Upper lobe of right lung (tissue), 1 donor: ENCODE measurements at regions not wholly inside any gene's neighbourhood (a gene's known extent, or its start where the extent isn't known, plus 50 kb on each side); places are given as distances from the start of the nearest gene placed in this dataset.

Experiments
- ATAC-seq: fragments of 200-7000 bp; cut with Tn5 transposase; one replicate; pipeline ENCODE4 v1.9.1; 2020; ENCODE audit warnings: mild to moderate bottlenecking, moderate library complexity
- DNase-seq: peaks from one replicate; pipeline ENCODE4 v3.0.0-alpha.2; 2020
- H3K27ac ChIP-seq: fragments of 200-600 bp; one replicate; pipeline ENCODE4 v1.8.0; 2022
- H3K27me3 ChIP-seq: fragments of 200-600 bp; one replicate; pipeline ENCODE4 v1.8.0; 2022; ENCODE audit warnings: mild to moderate bottlenecking
- H3K36me3 ChIP-seq: fragments of 200-600 bp; one replicate; pipeline ENCODE4 v1.8.0; 2022
- H3K4me1 ChIP-seq: fragments of 200-600 bp; one replicate; pipeline ENCODE4 v1.8.0; 2022
- H3K4me3 ChIP-seq: fragments of 200-600 bp; one replicate; pipeline ENCODE4 v1.8.0; 2022; ENCODE audit warnings: mild to moderate bottlenecking
- H3K9me3 ChIP-seq: fragments of 200-600 bp; one replicate; pipeline ENCODE4 v1.8.0; 2022
- intact Hi-C: fragments of 100-400 bp; cut with DNase I; formaldehyde crosslinking; loops from one replicate; pipeline ENCODE4 v1.11.0; 2022
- TF ChIP-seq, protein P1 (sequence below): fragments of 200-600 bp; IDR thresholded peaks from one replicate; pipeline ENCODE4 v1.8.0; 2022; ENCODE audit warnings: antibody characterized with exemption
- donor health status: DM: no; HTN: yes; CAD: no; lungs with severe emphysema.

DNA sequence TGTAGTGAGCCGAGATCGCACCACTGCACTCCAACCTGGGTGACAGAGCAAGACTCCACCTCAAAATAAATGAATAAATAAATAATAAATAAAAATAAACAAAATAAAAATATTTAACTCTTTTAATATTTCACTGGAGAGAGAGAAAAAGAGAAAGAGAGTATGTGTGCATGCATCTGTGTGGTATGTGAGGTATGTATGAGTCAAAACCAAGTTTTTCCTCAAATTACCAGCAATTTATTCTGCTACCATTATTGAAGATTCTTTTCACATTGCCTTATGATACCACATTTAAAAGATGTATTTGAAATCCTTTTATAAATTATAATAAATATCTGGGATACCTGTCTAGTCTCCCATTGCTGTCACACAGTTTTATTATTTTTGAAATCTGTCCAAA, 122.1 kb downstream of the CD164 start:
- intact Hi-C loops = no loop called here
- Histone ChIP-seq H3K27me3 (no peaks in the 10 kb centered on the region), H3K4me3 (no peak overlapping the region), H3K36me3 (no peaks in the 10 kb centered on the region), H3K27ac (no peak overlapping the region), H3K9me3 (no peaks in the 10 kb centered on the region), H3K4me1 (no peaks in the 10 kb centered on the region)
- TF ChIP-seq, protein P1, sequence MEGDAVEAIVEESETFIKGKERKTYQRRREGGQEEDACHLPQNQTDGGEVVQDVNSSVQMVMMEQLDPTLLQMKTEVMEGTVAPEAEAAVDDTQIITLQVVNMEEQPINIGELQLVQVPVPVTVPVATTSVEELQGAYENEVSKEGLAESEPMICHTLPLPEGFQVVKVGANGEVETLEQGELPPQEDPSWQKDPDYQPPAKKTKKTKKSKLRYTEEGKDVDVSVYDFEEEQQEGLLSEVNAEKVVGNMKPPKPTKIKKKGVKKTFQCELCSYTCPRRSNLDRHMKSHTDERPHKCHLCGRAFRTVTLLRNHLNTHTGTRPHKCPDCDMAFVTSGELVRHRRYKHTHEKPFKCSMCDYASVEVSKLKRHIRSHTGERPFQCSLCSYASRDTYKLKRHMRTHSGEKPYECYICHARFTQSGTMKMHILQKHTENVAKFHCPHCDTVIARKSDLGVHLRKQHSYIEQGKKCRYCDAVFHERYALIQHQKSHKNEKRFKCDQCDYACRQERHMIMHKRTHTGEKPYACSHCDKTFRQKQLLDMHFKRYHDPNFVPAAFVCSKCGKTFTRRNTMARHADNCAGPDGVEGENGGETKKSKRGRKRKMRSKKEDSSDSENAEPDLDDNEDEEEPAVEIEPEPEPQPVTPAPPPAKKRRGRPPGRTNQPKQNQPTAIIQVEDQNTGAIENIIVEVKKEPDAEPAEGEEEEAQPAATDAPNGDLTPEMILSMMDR = no peak
- ATAC-seq (no peak), DNase-seq (no peak)

DNA sequence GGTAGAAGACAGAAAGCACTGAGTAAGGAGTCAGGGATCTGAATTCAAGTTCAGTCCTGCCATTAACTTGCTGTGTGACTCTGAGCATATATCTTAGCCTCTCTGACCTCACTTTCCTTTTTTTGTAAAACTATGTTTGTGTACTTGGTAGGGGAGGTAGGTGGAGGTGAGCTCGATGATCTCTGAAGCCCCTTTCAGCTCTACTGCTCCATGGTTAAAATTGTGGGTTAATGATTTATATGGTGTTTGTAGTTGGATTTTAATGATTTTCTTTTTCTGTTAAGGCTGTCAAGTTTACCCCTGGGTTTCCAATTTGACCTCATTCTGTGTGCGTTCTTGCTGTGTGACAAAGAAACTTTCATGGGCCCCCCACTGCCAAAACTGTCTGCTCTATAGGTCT, 124.1 kb downstream of the CD164 start:
- Histone ChIP-seq H3K36me3 (no peaks in the 10 kb centered on the region), H3K4me1 (no peaks in the 10 kb centered on the region), H3K27ac (no peak overlapping the region), H3K9me3 (no peaks in the 10 kb centered on the region), H3K27me3 (no peaks in the 10 kb centered on the region), H3K4me3 (no peak overlapping the region)
- intact Hi-C loops = no loop called here
- no peak for ATAC-seq
- TF ChIP-seq, protein P1 = no peak
- no peak for DNase-seq

DNA sequence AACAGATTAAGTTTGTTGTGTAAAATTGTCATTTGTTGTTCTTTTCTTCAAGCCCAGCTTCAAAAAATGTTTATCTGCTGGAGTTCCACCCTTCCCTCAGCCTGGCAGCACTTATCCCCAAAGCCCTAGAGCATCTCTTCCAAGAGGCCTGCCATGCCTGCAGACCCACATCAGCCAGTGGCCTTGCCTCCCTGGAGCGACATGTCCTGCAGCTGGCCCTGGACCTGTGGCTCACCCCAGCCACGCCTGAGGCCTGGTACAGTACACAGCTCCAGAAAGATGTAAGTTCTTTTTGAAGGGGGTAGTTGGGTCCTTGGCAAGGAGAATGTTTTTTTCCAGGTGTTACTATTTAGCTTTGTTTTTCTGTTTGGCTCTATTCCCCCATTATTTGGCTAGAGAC, 124.8 kb downstream of the CD164 start:
- DNase-seq (no peak), ATAC-seq (no peak)
- no peaks in the 10 kb centered on the region for H3K4me1 ChIP-seq
- no peak overlapping the region for H3K27ac ChIP-seq
- H3K36me3 ChIP-seq = no peaks in the 10 kb centered on the region
- no peaks in the 10 kb centered on the region for H3K27me3 ChIP-seq
- no peak overlapping the region for H3K4me3 ChIP-seq
- intact Hi-C loops = no loop called here
- no peaks in the 10 kb centered on the region for H3K9me3 ChIP-seq
- TF ChIP-seq, protein P1 = no peak

DNA sequence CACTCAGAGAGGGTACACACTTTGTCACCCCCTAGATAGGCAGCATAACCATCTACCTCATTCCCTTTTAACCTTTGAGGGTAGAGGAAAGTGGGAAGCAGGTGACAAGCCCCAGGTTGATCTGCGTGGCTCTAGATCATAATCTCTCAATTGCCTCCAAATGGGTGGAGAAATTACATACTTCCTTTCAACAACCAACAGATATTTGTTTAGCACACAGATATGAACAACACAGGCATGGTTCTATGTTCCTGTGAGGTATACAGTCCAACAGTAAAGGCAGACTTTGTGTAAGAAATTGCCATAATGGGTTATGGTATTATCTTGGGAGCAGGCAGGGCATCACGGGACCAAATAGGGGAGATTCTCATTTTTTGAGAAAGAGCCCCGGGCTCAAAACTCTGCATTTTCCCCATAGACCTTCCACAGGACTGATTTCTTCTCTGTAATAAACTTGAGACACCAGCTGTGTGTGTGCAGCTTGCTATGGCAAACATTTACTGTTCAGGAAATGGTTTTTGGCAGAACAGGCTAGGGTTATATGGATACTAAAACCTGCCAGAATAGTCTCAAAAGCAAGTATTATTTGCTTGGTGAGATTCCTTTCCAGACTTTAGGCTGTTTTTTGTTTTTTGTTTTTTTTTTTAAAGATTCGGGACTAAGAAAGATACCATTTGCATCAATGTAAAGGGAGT, 126.2 kb downstream of the CD164 start:
- H3K4me1 ChIP-seq = no peaks in the 10 kb centered on the region
- H3K9me3 ChIP-seq = no peaks in the 10 kb centered on the region
- ATAC-seq (no peak), DNase-seq (no peak)
- no peaks in the 10 kb centered on the region for H3K36me3 ChIP-seq
- intact Hi-C loops = no loop called here
- H3K27me3 ChIP-seq = no peaks in the 10 kb centered on the region
- H3K27ac ChIP-seq = no peak overlapping the region
- TF ChIP-seq, protein P1 = no peak
- no peak overlapping the region for H3K4me3 ChIP-seq

DNA sequence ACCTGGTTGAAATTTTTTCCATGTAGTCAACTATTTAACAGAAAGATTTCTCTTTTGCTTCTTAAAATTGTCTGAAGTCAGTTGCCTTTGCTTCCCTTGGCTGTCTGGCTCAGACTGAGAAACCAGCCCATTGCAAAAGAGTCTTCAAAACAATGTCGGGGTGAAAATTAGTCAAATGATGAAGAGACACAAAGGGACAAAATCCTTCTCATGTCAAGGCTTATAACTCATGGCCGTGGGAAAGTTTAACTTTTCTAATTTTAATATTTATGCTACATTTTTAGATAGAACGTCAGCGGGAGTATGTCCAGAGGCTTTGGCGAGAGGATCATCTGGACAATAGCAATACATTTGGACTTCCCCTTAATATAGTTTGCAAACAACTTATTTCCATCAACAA, 127.2 kb downstream of the CD164 start:
- Histone ChIP-seq H3K36me3 (no peaks in the 10 kb centered on the region), H3K4me1 (no peaks in the 10 kb centered on the region), H3K4me3 (no peak overlapping the region), H3K9me3 (no peaks in the 10 kb centered on the region), H3K27me3 (no peaks in the 10 kb centered on the region), H3K27ac (no peak overlapping the region)
- DNase-seq (no peak), ATAC-seq (no peak)
- TF ChIP-seq, protein P1 = no peak
- intact Hi-C loops = no loop called here

DNA sequence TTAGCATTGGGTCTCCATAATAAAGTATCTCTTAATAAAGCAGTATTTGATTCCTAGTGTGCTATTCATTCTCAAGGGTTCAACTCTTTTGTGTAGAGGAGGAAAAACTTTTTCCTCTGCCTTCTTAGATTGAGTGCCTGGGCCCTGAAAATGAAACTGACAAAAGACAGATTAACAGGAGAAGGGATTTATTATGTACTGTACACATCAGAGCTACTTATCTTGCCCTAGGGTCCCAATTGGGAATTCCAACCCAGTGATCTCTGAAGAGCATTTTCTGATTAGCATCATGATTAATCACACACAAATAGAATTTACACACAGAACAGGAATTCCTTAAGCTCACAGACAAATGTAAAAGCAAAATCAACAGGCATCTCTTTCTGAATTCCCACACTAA, 128.9 kb downstream of the CD164 start:
- TF ChIP-seq, protein P1 = no peak
- Histone ChIP-seq H3K27me3 (no peaks in the 10 kb centered on the region), H3K9me3 (no peaks in the 10 kb centered on the region), H3K4me3 (no peak overlapping the region), H3K36me3 (no peaks in the 10 kb centered on the region), H3K27ac (no peak overlapping the region), H3K4me1 (no peaks in the 10 kb centered on the region)
- intact Hi-C loops = no loop called here
- ATAC-seq = no peak
- no peak for DNase-seq
